Right lobe of liver (tissue), 6 donors: ENCODE measurements at regions not wholly inside any gene's neighbourhood (a gene's known extent, or its start where the extent isn't known, plus 50 kb on each side); places are given as distances from the start of the nearest gene placed in this dataset.
A peak's percentile ranks its signal among the peaks of the same experiment; 100 is the strongest.

ENCODE experiments used
- ATAC-seq, 4 donors: fragments of 200-7000 bp; cut with Tn5 transposase; one replicate each; pipeline ENCODE4 v1.9.1; 2020; ENCODE audit warnings: mild to moderate bottlenecking in 4 of 4, moderate library complexity in 4 of 4
- DNase-seq, 3 donors: peaks; one replicate each; pipeline ENCODE4 v3.0.0-alpha.2; 2020
- H3K27ac ChIP-seq, 3 donors: fragments of 200-600 bp; one replicate each; pipeline ENCODE4 v1.8.0; 2022
- H3K27me3 ChIP-seq, 2 donors: fragments of 200-600 bp; one replicate each; pipeline ENCODE4 v1.8.0; 2022
- H3K36me3 ChIP-seq, 4 donors: fragments of 200-600 bp; sonication (generic) in 1 of 4; one replicate each; pipeline versions ENCODE4 v1.5.1 to v1.8.0; 2017 to 2022; ENCODE audit warnings: control low read depth in 1 of 4
- H3K4me1 ChIP-seq, 4 donors: fragments of 200-600 bp; sonication (generic) in 1 of 4; one replicate each; pipeline versions ENCODE4 v1.5.1 to v1.8.0; 2017 to 2022; ENCODE audit warnings: control low read depth in 1 of 4
- H3K4me3 ChIP-seq, 3 donors: fragments of 200-600 bp; one replicate each; pipeline ENCODE4 v1.8.0; 2022
- H3K9me3 ChIP-seq, 4 donors: fragments of 200-600 bp; sonication (generic) in 1 of 4; one replicate each; pipeline versions ENCODE4 v1.5.1 to v1.8.0; 2017 to 2022; ENCODE audit warnings: control low read depth in 1 of 4
- POLR2A ChIP-seq: fragments of 450-650 bp; IDR thresholded peaks from one replicate; pipeline ENCODE4 v1.6.1; 2017; ENCODE audit warnings: antibody characterized with exemption, mild to moderate bottlenecking
- WGBS: methylation state at CpG from one replicate; pipeline ENCODE4 v1.1.6; 2018; ENCODE audit warnings: low coverage, low lambda C conversion rate; ENCODE audit not compliant: insufficient coverage; ENCODE audit errors: missing lambda C conversion rate; 5-methylcytosine and 5-hydroxymethylcytosine counted together
- intact Hi-C, 2 donors: fragments of 100-400 bp; cut with DNase I; formaldehyde crosslinking; loops; one replicate each; pipeline versions ENCODE4 v1.11.2 to v1.14.1; 2022
- TF ChIP-seq, protein P1 (sequence below), 4 donors: fragments of 200-600 bp in 3 of 4; fragments of 450-650 bp in 1 of 4; IDR thresholded peaks; one replicate each; pipeline versions ENCODE4 v1.5.1 to v1.8.0; 2016 to 2022; ENCODE audit warnings: antibody characterized with exemption in 4 of 4, mild to moderate bottlenecking in 2 of 4
- donor health status: DM: no; HTN: yes; CAD: no.
- donor health status: DM: no; HTN: no; CAD: no.
- donor health status: DM: no; HTN: no; CAD: no.
- donor health status: DM: no; HTN: yes; CAD: no.
- donor health status: DM: no; HTN: yes; CAD: no.

DNA sequence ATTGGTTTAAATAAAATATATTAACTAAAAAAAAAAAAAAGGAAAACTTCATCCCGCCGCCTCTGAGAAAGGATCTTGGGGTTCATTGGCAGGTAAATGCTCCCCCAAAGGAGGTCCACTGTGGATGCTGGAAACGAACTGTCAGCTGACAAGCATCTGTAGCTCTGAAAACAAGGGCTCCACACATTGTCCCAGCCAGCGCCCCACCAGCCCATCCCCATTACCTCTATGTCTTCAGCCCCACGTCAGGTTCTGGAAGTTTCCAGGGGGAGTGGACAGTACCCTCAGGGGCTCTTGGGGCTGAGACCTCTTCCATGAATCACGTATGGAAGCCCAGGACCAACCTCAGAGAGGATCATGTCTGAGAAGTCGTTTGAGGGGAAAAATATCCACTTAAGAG, 66.4 kb upstream of the WNT7B start:
- intact Hi-C loops, result no loop called here
- DNase-seq (peak in 2 of 3 donors; percentile 27 to 45), ATAC-seq (no peak)
- Histone ChIP-seq H3K27ac (peak overlapping the region; percentile 84 to 94 (median 89)), H3K36me3 (no peaks in the 10 kb centered on the region), H3K27me3 (no peaks in the 10 kb centered on the region), H3K4me1 (peaks cover 0 to 34% (median 18%) of the 10 kb centered on the region in 4 donors), H3K4me3 (peak overlapping the region; percentile 52 to 66 (median 60)), H3K9me3 (no peaks in the 10 kb centered on the region)
- no peak for TF ChIP-seq POLR2A
- TF ChIP-seq, protein P1, sequence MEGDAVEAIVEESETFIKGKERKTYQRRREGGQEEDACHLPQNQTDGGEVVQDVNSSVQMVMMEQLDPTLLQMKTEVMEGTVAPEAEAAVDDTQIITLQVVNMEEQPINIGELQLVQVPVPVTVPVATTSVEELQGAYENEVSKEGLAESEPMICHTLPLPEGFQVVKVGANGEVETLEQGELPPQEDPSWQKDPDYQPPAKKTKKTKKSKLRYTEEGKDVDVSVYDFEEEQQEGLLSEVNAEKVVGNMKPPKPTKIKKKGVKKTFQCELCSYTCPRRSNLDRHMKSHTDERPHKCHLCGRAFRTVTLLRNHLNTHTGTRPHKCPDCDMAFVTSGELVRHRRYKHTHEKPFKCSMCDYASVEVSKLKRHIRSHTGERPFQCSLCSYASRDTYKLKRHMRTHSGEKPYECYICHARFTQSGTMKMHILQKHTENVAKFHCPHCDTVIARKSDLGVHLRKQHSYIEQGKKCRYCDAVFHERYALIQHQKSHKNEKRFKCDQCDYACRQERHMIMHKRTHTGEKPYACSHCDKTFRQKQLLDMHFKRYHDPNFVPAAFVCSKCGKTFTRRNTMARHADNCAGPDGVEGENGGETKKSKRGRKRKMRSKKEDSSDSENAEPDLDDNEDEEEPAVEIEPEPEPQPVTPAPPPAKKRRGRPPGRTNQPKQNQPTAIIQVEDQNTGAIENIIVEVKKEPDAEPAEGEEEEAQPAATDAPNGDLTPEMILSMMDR (IDR thresholded peaks at IDR 0.05), result no peak
- WGBS, result 78% methylated on average over 5 of the region's 7 CpGs

DNA sequence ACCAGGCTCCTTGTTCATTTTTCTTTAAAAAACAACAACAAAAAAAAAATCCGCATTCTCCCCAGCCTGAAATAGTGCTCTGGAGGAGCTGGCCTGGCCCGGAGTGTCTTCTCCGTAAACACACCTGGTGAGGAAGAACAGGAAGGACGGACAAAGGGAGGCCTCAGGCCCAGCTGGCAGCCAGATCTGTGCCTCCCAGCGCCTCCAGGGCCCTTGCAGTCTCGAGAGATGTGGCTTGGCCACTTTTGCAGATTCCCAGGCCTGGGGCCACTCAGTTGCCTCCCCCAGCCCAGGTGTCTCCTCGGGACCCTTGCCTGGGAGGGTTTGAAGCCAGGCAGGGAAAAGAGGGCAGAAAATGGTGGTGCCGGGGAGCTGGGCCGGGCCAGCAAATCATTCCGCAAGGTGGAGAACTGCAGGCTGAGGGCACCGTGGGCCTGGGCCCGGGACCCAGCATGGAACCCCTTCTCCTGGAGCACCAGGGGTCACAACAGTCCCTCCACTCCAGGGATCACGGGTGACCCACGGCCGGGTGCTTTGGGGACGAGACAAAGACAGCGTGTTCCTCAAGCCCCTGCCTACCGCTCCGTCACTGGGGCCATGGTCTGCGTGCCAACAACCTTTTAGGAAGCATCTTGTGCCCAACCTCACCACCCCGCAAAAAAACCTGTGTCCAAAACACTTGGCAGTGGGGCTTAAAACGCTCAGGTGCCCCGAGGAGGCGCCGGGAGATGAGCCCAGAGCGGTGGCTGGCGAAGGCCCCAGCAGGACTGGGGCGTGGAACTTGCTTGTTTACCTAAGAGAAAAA, 67.1 kb upstream of the WNT7B start:
- Histone ChIP-seq H3K27me3 (no peaks in the 10 kb centered on the region), H3K27ac (peak overlapping the region; percentile 84 to 94 (median 89)), H3K9me3 (no peaks in the 10 kb centered on the region), H3K4me3 (peak overlapping the region; percentile 52 to 66 (median 60)), H3K36me3 (no peaks in the 10 kb centered on the region), H3K4me1 (peaks cover 0 to 34% (median 18%) of the 10 kb centered on the region in 4 donors)
- intact Hi-C loops, result no loop called here
- DNase-seq, result peak in 2 of 3 donors; percentile 52 to 75
- no peak for TF ChIP-seq POLR2A
- TF ChIP-seq, protein P1 (IDR thresholded peaks at IDR 0.05), result no peak
- WGBS, result 12% methylated on average over 14 of the region's 28 CpGs
- peak; percentile 46 to 66 (median 60) for ATAC-seq

DNA sequence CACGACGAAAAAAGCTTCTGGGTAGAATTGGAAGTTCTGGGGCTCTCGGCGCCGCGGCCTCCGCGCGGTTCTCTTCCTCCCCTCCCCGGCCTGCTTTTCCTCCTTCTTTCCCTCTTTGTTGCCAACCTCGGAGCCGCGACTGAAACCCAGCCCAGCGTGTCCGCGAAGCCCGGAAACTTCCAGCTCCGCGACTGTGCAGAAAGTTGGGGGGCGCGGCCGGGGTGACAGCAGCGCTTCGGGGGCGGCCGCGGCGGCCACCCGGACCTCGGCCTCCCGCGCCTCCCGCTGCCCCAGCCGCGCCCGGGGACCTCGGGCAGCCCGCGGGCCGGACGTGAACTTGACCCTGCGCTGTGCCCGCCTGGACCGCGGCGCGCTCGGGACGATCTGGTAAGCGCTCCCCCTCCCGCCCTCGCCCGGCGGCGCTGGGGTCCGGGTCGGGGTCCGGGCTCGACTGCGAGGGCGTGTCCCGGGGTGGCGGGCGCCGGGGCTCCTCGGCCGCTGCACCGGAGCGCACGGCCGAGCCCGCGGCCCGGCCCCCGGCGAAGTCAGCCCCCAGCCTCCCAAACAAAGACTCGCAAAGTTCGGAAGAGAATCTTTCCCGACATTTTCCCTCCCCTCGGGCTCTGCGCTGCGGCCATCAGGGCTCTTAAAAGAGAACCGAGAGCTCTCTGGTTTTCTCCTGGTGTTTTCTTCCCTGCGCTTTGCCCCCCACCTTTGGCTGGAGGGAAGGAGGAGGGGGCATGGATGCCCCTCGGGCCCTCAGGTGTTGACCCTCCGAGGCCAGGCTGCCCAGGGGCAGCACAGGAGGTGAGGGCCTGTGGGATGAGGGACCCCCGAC, 67.9 kb upstream of the WNT7B start:
- WGBS, result 0% methylated on average over 26 of the region's 87 CpGs

More for the DNA sequence above, 67.9 kb upstream of the WNT7B start:
- Histone ChIP-seq H3K4me1 (peaks cover 0 to 34% (median 18%) of the 10 kb centered on the region in 4 donors), H3K27me3 (no peaks in the 10 kb centered on the region), H3K27ac (peak overlapping the region; percentile 84 to 94 (median 89)), H3K9me3 (no peaks in the 10 kb centered on the region), H3K36me3 (no peaks in the 10 kb centered on the region), H3K4me3 (peak overlapping the region; percentile 52 to 66 (median 60))
- ATAC-seq (peak; percentile 28 to 62 (median 52)), DNase-seq (peak; percentile 68 to 76 (median 68))
- TF ChIP-seq, protein P1 (IDR thresholded peaks at IDR 0.05), result no peak
- TF ChIP-seq POLR2A, result peak; percentile 60
- intact Hi-C loops, result no loop called here
